DOHH2 (cell line): ENCODE measurements at regions not wholly inside any gene's neighbourhood (a gene's known extent, or its start where the extent isn't known, plus 50 kb on each side); places are given as distances from the start of the nearest gene placed in this dataset.

ENCODE experiments used
- H3F3A ChIP-seq: fragments of 200-600 bp; sonication (generic), shearing (Covaris generic); 2 replicates; pipeline ENCODE4 v1.6.0; 2016; ENCODE audit warnings: antibody characterized with exemption, mild to moderate bottlenecking; ENCODE audit not compliant: control insufficient read depth, insufficient read depth
- H3K27ac ChIP-seq: fragments of 200-600 bp; sonication (generic); 2 replicates; pipeline ENCODE4 v1.5.1; 2014; ENCODE audit warnings: low read depth, mild to moderate bottlenecking, low read length, moderate library complexity
- H3K27me3 ChIP-seq: fragments of 200-600 bp; sonication (generic); 2 replicates; pipeline ENCODE4 v1.6.1; 2014; ENCODE audit warnings: mild to moderate bottlenecking, low read length, mixed read lengths; ENCODE audit not compliant: control insufficient read depth
- H3K36me3 ChIP-seq: fragments of 200-600 bp; sonication (generic); 2 replicates; pipeline ENCODE4 v1.6.1; 2014; ENCODE audit warnings: mild to moderate bottlenecking, low read length, moderate library complexity, mixed read lengths; ENCODE audit not compliant: control insufficient read depth
- H3K4me1 ChIP-seq: fragments of 200-600 bp; sonication (generic); 2 replicates; pipeline ENCODE4 v1.6.1; 2014; ENCODE audit warnings: mild to moderate bottlenecking, low read length, mixed read lengths; ENCODE audit not compliant: control insufficient read depth
- H3K4me2 ChIP-seq: fragments of 200-600 bp; sonication (generic); 2 replicates; pipeline ENCODE4 v1.6.0; 2014; ENCODE audit warnings: mild to moderate bottlenecking, low read length, moderate library complexity
- H3K4me3 ChIP-seq: fragments of 200-600 bp; sonication (generic); 2 replicates; pipeline ENCODE4 v1.5.1; 2014; ENCODE audit warnings: mild to moderate bottlenecking, low read length, mixed read lengths
- H3K79me2 ChIP-seq: fragments of 200-600 bp; sonication (generic); 2 replicates; pipeline ENCODE4 v1.6.1; 2014; ENCODE audit warnings: mild to moderate bottlenecking, low read length, mixed read lengths; ENCODE audit not compliant: control insufficient read depth
- H3K9me2 ChIP-seq: fragments of 200-600 bp; sonication (generic); replicated peaks from 2 replicates; pipeline ENCODE4 v1.6.1; 2014; ENCODE audit warnings: mild to moderate bottlenecking, low read length, mixed read lengths; ENCODE audit not compliant: control insufficient read depth
- H3K9me3 ChIP-seq: fragments of 200-600 bp; sonication (generic); 2 replicates; pipeline ENCODE4 v1.6.1; 2014; ENCODE audit warnings: antibody characterized with exemption, low read length, mixed read lengths; ENCODE audit not compliant: control insufficient read depth, insufficient read depth
- H4K20me1 ChIP-seq: fragments of 200-600 bp; sonication (generic); 2 replicates; pipeline ENCODE4 v1.6.0; 2014; ENCODE audit warnings: low read depth, mild to moderate bottlenecking, antibody characterized with exemption, low read length, moderate library complexity; ENCODE audit not compliant: control insufficient read depth, insufficient read depth
- EZH2phosphoT487 ChIP-seq: fragments of 200-600 bp; sonication (generic); IDR thresholded peaks from 2 replicates; pipeline ENCODE4 v1.6.1; 2017; ENCODE audit warnings: borderline replicate concordance, mild to moderate bottlenecking, antibody characterized with exemption, low read length, moderate library complexity, mixed read lengths
- TF ChIP-seq, protein P1 (sequence below): fragments of 200-600 bp; sonication (generic); IDR thresholded peaks from one replicate; pipeline ENCODE4 v1.5.1; 2014; ENCODE audit warnings: antibody characterized with exemption, mild to moderate bottlenecking, low read depth, low read length; ENCODE audit not compliant: poor library complexity, severe bottlenecking

DNA sequence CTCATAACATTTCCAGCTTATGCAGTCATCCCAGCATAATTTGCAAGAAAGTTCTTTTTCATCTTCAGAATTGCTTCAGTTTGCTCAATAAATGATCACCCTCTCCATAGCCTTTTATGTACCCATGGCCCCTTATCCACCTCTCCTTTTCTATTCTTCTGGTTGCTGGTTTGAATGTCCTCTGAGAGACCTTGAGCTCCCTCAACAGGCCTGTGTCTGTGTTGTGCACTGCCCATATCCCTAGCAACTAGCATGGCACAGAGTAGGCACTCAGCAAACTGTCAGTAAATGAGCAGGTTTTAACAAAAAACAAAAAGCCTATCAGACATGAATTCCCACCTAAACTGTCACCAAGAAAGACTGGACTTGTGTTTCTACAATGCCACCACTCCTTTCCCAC lies 160.5 kb downstream of the AKAIN1 start:
- TF ChIP-seq, protein P1, sequence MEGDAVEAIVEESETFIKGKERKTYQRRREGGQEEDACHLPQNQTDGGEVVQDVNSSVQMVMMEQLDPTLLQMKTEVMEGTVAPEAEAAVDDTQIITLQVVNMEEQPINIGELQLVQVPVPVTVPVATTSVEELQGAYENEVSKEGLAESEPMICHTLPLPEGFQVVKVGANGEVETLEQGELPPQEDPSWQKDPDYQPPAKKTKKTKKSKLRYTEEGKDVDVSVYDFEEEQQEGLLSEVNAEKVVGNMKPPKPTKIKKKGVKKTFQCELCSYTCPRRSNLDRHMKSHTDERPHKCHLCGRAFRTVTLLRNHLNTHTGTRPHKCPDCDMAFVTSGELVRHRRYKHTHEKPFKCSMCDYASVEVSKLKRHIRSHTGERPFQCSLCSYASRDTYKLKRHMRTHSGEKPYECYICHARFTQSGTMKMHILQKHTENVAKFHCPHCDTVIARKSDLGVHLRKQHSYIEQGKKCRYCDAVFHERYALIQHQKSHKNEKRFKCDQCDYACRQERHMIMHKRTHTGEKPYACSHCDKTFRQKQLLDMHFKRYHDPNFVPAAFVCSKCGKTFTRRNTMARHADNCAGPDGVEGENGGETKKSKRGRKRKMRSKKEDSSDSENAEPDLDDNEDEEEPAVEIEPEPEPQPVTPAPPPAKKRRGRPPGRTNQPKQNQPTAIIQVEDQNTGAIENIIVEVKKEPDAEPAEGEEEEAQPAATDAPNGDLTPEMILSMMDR = no peak
- TF ChIP-seq EZH2phosphoT487 = no peak
- no peak overlapping the region for H3K4me2 ChIP-seq
- H3K4me3 ChIP-seq = no peak overlapping the region
- no peaks in the 10 kb centered on the region for H3K4me1 ChIP-seq
- H4K20me1 ChIP-seq = no peaks in the 10 kb centered on the region
- no peaks in the 10 kb centered on the region for H3K79me2 ChIP-seq
- no peaks in the 10 kb centered on the region for H3K36me3 ChIP-seq
- peaks cover 3% of the 10 kb centered on the region; the same call in 1 of the 2 replicates for H3K9me3 ChIP-seq
- H3F3A ChIP-seq = no peaks in the 10 kb centered on the region
- H3K27ac ChIP-seq = no peak overlapping the region
- no peaks in the 10 kb centered on the region for H3K9me2 ChIP-seq
- no peaks in the 10 kb centered on the region for H3K27me3 ChIP-seq

DNA sequence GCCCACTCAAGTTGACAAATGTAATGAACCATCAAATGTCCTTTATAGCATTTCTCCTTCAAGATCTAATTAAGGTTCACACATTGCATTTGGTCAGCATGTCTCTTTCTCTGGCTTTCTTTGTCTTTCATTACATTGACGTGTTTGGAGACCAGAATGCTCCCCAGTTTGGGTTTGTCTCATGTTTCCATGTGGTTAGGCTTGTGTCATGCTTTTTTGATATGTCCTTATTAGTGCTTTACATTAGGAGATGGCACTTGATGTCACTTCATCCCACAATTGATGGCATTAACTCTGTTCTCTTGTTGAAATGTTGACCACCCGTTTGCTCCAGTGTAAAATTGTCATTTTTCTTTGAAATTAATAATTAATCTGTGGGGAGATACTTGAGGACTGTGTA lies 165.8 kb downstream of the AKAIN1 start:
- H4K20me1 ChIP-seq = no peaks in the 10 kb centered on the region
- TF ChIP-seq, protein P1 = no peak
- no peak for TF ChIP-seq EZH2phosphoT487
- no peaks in the 10 kb centered on the region for H3K79me2 ChIP-seq
- no peaks in the 10 kb centered on the region for H3K27me3 ChIP-seq
- no peaks in the 10 kb centered on the region for H3K4me1 ChIP-seq
- H3K27ac ChIP-seq = no peak overlapping the region
- no peaks in the 10 kb centered on the region for H3F3A ChIP-seq
- H3K4me2 ChIP-seq = no peak overlapping the region
- H3K9me2 ChIP-seq = no peaks in the 10 kb centered on the region
- H3K4me3 ChIP-seq = no peak overlapping the region
- no peaks in the 10 kb centered on the region for H3K36me3 ChIP-seq
- H3K9me3 ChIP-seq = peaks cover 3% of the 10 kb centered on the region; the same call in 1 of the 2 replicates

DNA sequence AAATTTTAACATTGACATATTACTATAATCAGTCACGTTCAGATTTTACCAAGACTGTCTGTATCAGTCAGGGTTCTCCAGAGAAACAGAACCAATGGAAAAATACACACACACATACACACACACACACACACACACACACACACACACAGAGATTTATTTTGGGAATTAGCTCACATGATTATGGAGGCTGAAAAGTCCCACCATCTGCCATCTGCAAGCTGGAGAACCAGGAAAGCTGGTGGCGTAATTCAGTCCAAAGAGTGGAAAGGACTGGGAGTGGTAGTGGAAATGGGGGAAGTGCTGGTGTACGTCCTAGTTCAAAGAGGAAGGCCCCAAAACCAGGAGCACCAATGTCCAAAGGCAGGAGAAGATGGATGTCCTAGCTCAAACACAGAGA lies 166.4 kb downstream of the AKAIN1 start:
- TF ChIP-seq EZH2phosphoT487 = no peak
- TF ChIP-seq, protein P1 = no peak
- no peaks in the 10 kb centered on the region for H3K79me2 ChIP-seq
- H3K4me3 ChIP-seq = no peak overlapping the region
- no peaks in the 10 kb centered on the region for H3F3A ChIP-seq
- no peak overlapping the region for H3K27ac ChIP-seq
- no peaks in the 10 kb centered on the region for H3K27me3 ChIP-seq
- H3K4me2 ChIP-seq = no peak overlapping the region
- H4K20me1 ChIP-seq = no peaks in the 10 kb centered on the region
- peaks cover 3% of the 10 kb centered on the region; the same call in 1 of the 2 replicates for H3K9me3 ChIP-seq
- no peaks in the 10 kb centered on the region for H3K9me2 ChIP-seq
- H3K36me3 ChIP-seq = no peaks in the 10 kb centered on the region
- H3K4me1 ChIP-seq = no peaks in the 10 kb centered on the region
